ENCODE measurements at regions not wholly inside any gene's neighbourhood (a gene's known extent, or its start where the extent isn't known, plus 50 kb on each side); places are given as distances from the start of the nearest gene placed in this dataset.

GRCh38 chr10:2020836-2021235 is 283.5 kb upstream of the ADARB2 start:
- Histone ChIP-seq H3K27ac (replicated peaks) (no peak overlapping the region), H3K27me3 (ENCODE audit: low read depth) (no peaks in the 10 kb centered on the region), H3K4me3 (no peak overlapping the region), H3K9me3 (replicated peaks) (no peaks in the 10 kb centered on the region), H3K36me3 (no peaks in the 10 kb centered on the region), H3K4me1 (no peaks in the 10 kb centered on the region)
- TF ChIP-seq CTCF (IDR thresholded peaks at IDR 0.05; ENCODE audit: borderline replicate concordance), result no peak
- intact Hi-C loops (cut with micrococcal nuclease), result no loop called here
- no peak for DNase-seq

GRCh38 chr10:2019803-2020202 is 282.5 kb upstream of the ADARB2 start:
- no peaks in the 10 kb centered on the region for H3K36me3 ChIP-seq
- H3K4me1 ChIP-seq, result no peaks in the 10 kb centered on the region
- intact Hi-C loops (cut with micrococcal nuclease), result no loop called here
- H3K27me3 ChIP-seq (ENCODE audit: low read depth), result no peaks in the 10 kb centered on the region
- H3K4me3 ChIP-seq, result no peak overlapping the region
- no peak overlapping the region for H3K27ac ChIP-seq (replicated peaks)
- TF ChIP-seq CTCF (IDR thresholded peaks at IDR 0.05; ENCODE audit: borderline replicate concordance), result no peak
- H3K9me3 ChIP-seq (replicated peaks), result no peaks in the 10 kb centered on the region
- no peak for DNase-seq

GRCh38 chr10:2019281-2019680 is 282.0 kb upstream of the ADARB2 start:
- H3K27me3 ChIP-seq (ENCODE audit: low read depth), result no peaks in the 10 kb centered on the region
- no peak overlapping the region for H3K27ac ChIP-seq (replicated peaks)
- H3K4me1 ChIP-seq, result no peaks in the 10 kb centered on the region
- intact Hi-C loops (cut with micrococcal nuclease), result no loop called here
- TF ChIP-seq CTCF (IDR thresholded peaks at IDR 0.05; ENCODE audit: borderline replicate concordance), result no peak
- H3K4me3 ChIP-seq, result no peak overlapping the region
- DNase-seq, result no peak
- H3K36me3 ChIP-seq, result no peaks in the 10 kb centered on the region
- H3K9me3 ChIP-seq (replicated peaks), result no peaks in the 10 kb centered on the region

- no peaks in the 10 kb centered on the region for H3K4me1 ChIP-seq
- no peaks in the 10 kb centered on the region for H3K36me3 ChIP-seq
- TF ChIP-seq CTCF (IDR thresholded peaks at IDR 0.05; ENCODE audit: borderline replicate concordance), result no peak
- H3K9me3 ChIP-seq (replicated peaks), result no peaks in the 10 kb centered on the region
- intact Hi-C loops (cut with micrococcal nuclease), result no loop called here
- no peaks in the 10 kb centered on the region for H3K27me3 ChIP-seq (ENCODE audit: low read depth)
- DNase-seq, result no peak
- H3K27ac ChIP-seq (replicated peaks), result no peak overlapping the region
- H3K4me3 ChIP-seq, result no peak overlapping the region
Measured at GRCh38 chr10:2014541-2014940, 277.2 kb upstream of the ADARB2 start.

- no peaks in the 10 kb centered on the region for H3K27me3 ChIP-seq (ENCODE audit: low read depth)
- no peak for DNase-seq
- H3K4me1 ChIP-seq, result no peaks in the 10 kb centered on the region
- intact Hi-C loops (cut with micrococcal nuclease), result no loop called here
- H3K4me3 ChIP-seq, result no peak overlapping the region
- H3K9me3 ChIP-seq (replicated peaks), result no peaks in the 10 kb centered on the region
- H3K36me3 ChIP-seq, result no peaks in the 10 kb centered on the region
- H3K27ac ChIP-seq (replicated peaks), result no peak overlapping the region
- no peak for TF ChIP-seq CTCF (IDR thresholded peaks at IDR 0.05; ENCODE audit: borderline replicate concordance)
Measured at GRCh38 chr10:2012209-2012608, 274.9 kb upstream of the ADARB2 start.

Measured in left ventricle myocardium inferior (tissue), 1 donor.